HCT116 (cell line): ENCODE measurements at regions not wholly inside any gene's neighbourhood (a gene's known extent, or its start where the extent isn't known, plus 50 kb on each side); places are given as distances from the start of the nearest gene placed in this dataset.

ENCODE experiments used
- ATAC-seq: fragments of 200-7000 bp; cut with Tn5 transposase; 2 replicates; pipeline ENCODE4 v1.9.1; 2020; ENCODE audit warnings: mild to moderate bottlenecking, moderate library complexity
- BruUV-seq: library from RNA; stranded (reverse); fragments of 400-500 nt; replicated peaks from 2 replicates; lab custom pipeline; 2021; lab: Mats Ljungman, UMichigan
- CTCF ChIA-PET: fragments of 300-600 bp; sonication (Branson Sonifier 250); formaldehyde crosslinking; loops from one replicate; lab custom pipeline; 2021; ENCODE audit warnings: antibody characterized with exemption; lab: Charles Lee
- POLR2A ChIA-PET: fragments of 300-600, 350-600 bp; sonication (Branson Sonifier 250); formaldehyde crosslinking; loops from one replicate; lab custom pipeline; 2021; ENCODE audit warnings: antibody characterized with exemption; lab: Charles Lee
- RAD21 ChIA-PET, 2 experiments: fragments of 300-600 bp; sonication (Branson Sonifier 250); formaldehyde crosslinking; loops; one replicate each; lab custom pipeline; 2023; ENCODE audit warnings: low total read pairs in 2 of 2; ENCODE audit not compliant: uncharacterized antibody in 2 of 2, unreplicated experiment in 2 of 2, low non-redundant PET in 1 of 2; lab: Charles Lee
- DNase-seq: peaks from one replicate; pipeline ENCODE4 v3.0.0-alpha.2; 2010; ENCODE audit warnings: low read depth, low spot score
- H2AFZ ChIP-seq: fragments of 200-600 bp; shearing (Covaris generic), sonication (generic); 2 replicates; pipeline ENCODE4 v1.6.1; 2017; ENCODE audit warnings: low read depth, mixed run types, mixed read lengths, antibody characterized with exemption, low read length; ENCODE audit not compliant: poor library complexity, severe bottlenecking
- H3K27ac ChIP-seq: 2 replicates; pipeline ENCODE4 v1.5.1; 2012; ENCODE audit warnings: low read depth, low read length
- H3K27me3 ChIP-seq: fragments of 200-600 bp; sonication (generic); 2 replicates; pipeline ENCODE4 v1.6.1; 2016; ENCODE audit warnings: mixed run types, low read length, mixed read lengths; ENCODE audit not compliant: insufficient read depth
- H3K36me3 ChIP-seq, 2 experiments: fragments of 200-500 bp in 1 of 2; fragments of 200-600 bp in 1 of 2; sonication (Bioruptor generic) in 1 of 2; sonication (generic) in 1 of 2; 2 replicates each; pipeline versions ENCODE4 v1.5.1 to v1.6.1; 2014 to 2016; ENCODE audit warnings: low read length in 2 of 2, inconsistent platforms in 1 of 2, mixed read lengths in 1 of 2, mixed run types in 1 of 2; ENCODE audit not compliant: insufficient read depth in 2 of 2, control insufficient read depth in 1 of 2
- H3K4me1 ChIP-seq, 2 experiments: fragments of 200-600 bp in 1 of 2; sonication (generic) in 1 of 2; 2 replicates each; pipeline versions ENCODE4 v1.5.1 to v1.6.1; 2012 to 2017; ENCODE audit warnings: low read length in 2 of 2, inconsistent platforms in 1 of 2, mild to moderate bottlenecking in 1 of 2, mixed read lengths in 1 of 2, mixed run types in 1 of 2, moderate library complexity in 1 of 2; ENCODE audit not compliant: insufficient read depth in 2 of 2, control insufficient read depth in 1 of 2
- H3K4me2 ChIP-seq: fragments of 200-600 bp; sonication (generic); 2 replicates; pipeline ENCODE4 v1.6.1; 2017; ENCODE audit warnings: mixed run types, low read length, mixed read lengths
- H3K4me3 ChIP-seq, 2 experiments: fragments of 200-600 bp in 1 of 2; sonication (generic) in 1 of 2; replicated peaks in 1 of 2; 2 replicates each; pipeline ENCODE4 v1.5.1; 2011 to 2016; ENCODE audit warnings: low read length in 2 of 2, control low read depth in 1 of 2, low read depth in 1 of 2, mild to moderate bottlenecking in 1 of 2, mixed read lengths in 1 of 2, mixed run types in 1 of 2
- H3K79me2 ChIP-seq: fragments of 200-600 bp; sonication (generic); 2 replicates; pipeline ENCODE4 v1.6.1; 2017; ENCODE audit warnings: mild to moderate bottlenecking, mixed run types, low read length, moderate library complexity, mixed read lengths; ENCODE audit not compliant: insufficient read depth
- H3K9ac ChIP-seq: fragments of 200-600 bp; sonication (generic); 2 replicates; pipeline ENCODE4 v1.6.1; 2016; ENCODE audit warnings: low read length, mixed read lengths
- H3K9me2 ChIP-seq: fragments of 200-600 bp; sonication (generic), shearing (Covaris generic); 2 replicates; pipeline ENCODE4 v1.6.1; 2017; ENCODE audit warnings: mixed run types, mild to moderate bottlenecking, moderate library complexity; ENCODE audit not compliant: insufficient read depth
- H3K9me3 ChIP-seq, 2 experiments: fragments of 200-500 bp in 1 of 2; fragments of 200-600 bp in 1 of 2; sonication (Bioruptor generic) in 1 of 2; sonication (generic) in 1 of 2; 2 replicates each; pipeline ENCODE4 v1.6.1; 2014 to 2017; ENCODE audit warnings: low read length in 2 of 2, mixed read lengths in 2 of 2, inconsistent platforms in 1 of 2, low read depth in 1 of 2, mild to moderate bottlenecking in 1 of 2, mixed run types in 1 of 2, moderate library complexity in 1 of 2; ENCODE audit not compliant: control insufficient read depth in 1 of 2, insufficient read depth in 1 of 2
- H4K20me1 ChIP-seq: fragments of 200-600 bp; sonication (generic), shearing (Covaris generic); 2 replicates; pipeline ENCODE4 v1.6.1; 2017; ENCODE audit warnings: mixed run types, mild to moderate bottlenecking, moderate library complexity; ENCODE audit not compliant: insufficient read depth
- CEBPB ChIP-seq: IDR thresholded peaks from 2 replicates; pipeline ENCODE4 v1.6.1; 2012; ENCODE audit warnings: low read depth
- EGR1 ChIP-seq: IDR thresholded peaks from 2 replicates; pipeline ENCODE4 v1.6.1; 2012; ENCODE audit warnings: low read depth
- ELF1 ChIP-seq: IDR thresholded peaks from 2 replicates; pipeline ENCODE4 v1.6.1; 2012; ENCODE audit warnings: low read depth, borderline replicate concordance
- EZH2 ChIP-seq: fragments of 200-600 bp; sonication (generic); IDR thresholded peaks from 2 replicates; pipeline ENCODE4 v1.6.1; 2017; ENCODE audit warnings: antibody characterized with exemption, mixed run types
- EZH2phosphoT487 ChIP-seq: fragments of 200-600 bp; IDR thresholded peaks from 2 replicates; pipeline ENCODE4 v1.6.1; 2018; ENCODE audit warnings: antibody characterized with exemption, borderline replicate concordance
- FOSL1 ChIP-seq: IDR thresholded peaks from 2 replicates; pipeline ENCODE4 v1.6.1; 2012; ENCODE audit warnings: low read depth
- POLR2A ChIP-seq: IDR thresholded peaks from 2 replicates; pipeline ENCODE4 v1.7.0; 2011; ENCODE audit warnings: borderline replicate concordance; ENCODE audit not compliant: insufficient read depth, insufficient read length; ENCODE audit errors: extremely low read depth
- POLR2AphosphoS5 ChIP-seq: IDR thresholded peaks from 2 replicates; pipeline ENCODE4 v1.6.1; 2011; ENCODE audit warnings: mild to moderate bottlenecking, low read depth, low read length, moderate library complexity
- SIN3A ChIP-seq: IDR thresholded peaks from 2 replicates; pipeline ENCODE4 v1.6.1; 2012; ENCODE audit warnings: low read depth
- SP1 ChIP-seq: IDR thresholded peaks from 2 replicates; pipeline ENCODE4 v1.6.1; 2012; ENCODE audit warnings: low read depth
- SRF ChIP-seq: IDR thresholded peaks from 2 replicates; pipeline ENCODE4 v1.6.1; 2012; ENCODE audit warnings: low read depth
- TCF7L2 ChIP-seq: IDR thresholded peaks from 2 replicates; pipeline ENCODE4 v1.7.0; 2011; ENCODE audit warnings: borderline replicate concordance, inconsistent platforms; ENCODE audit not compliant: insufficient read depth, insufficient read length; ENCODE audit errors: extremely low read depth
- YY1 ChIP-seq: IDR thresholded peaks from 2 replicates; pipeline ENCODE4 v1.6.1; 2011; ENCODE audit warnings: low read length, low read depth, moderate library complexity, mild to moderate bottlenecking; ENCODE audit not compliant: insufficient replicate concordance; ENCODE audit errors: extremely low read depth
- ZFX ChIP-seq: fragments of 450-650 bp; IDR thresholded peaks from 2 replicates; pipeline ENCODE4 v1.6.1; 2017
- ZNF274 ChIP-seq: fragments of 200-500 bp; sonication (Bioruptor generic); IDR thresholded peaks from 2 replicates; pipeline ENCODE4 v1.6.1; 2014; ENCODE audit warnings: mild to moderate bottlenecking, low read depth, low read length, inconsistent platforms
- intact Hi-C: fragments of 100-400 bp; cut with micrococcal nuclease; formaldehyde crosslinking; loops from 2 replicates; pipeline ENCODE4 v1.10.0; 2022
- TF ChIP-seq, protein P1 (sequence below): IDR thresholded peaks from 2 replicates; pipeline ENCODE4 v1.6.1; 2011; ENCODE audit warnings: mild to moderate bottlenecking, low read length, moderate library complexity; ENCODE audit not compliant: insufficient replicate concordance; ENCODE audit errors: extremely low read depth
- TF ChIP-seq, protein P2 (sequence below): IDR thresholded peaks from 2 replicates; pipeline ENCODE4 v1.6.1; 2012; ENCODE audit warnings: low read depth
- TF ChIP-seq, protein P3 (sequence below): IDR thresholded peaks from 2 replicates; pipeline ENCODE4 v1.6.1; 2012
- TF ChIP-seq, protein P4 (sequence below), 3 experiments: fragments of 200-600 bp in 1 of 3; sonication (generic) in 1 of 3; IDR thresholded peaks in 2 of 3; conservative IDR thresholded peaks in 1 of 3; 2 replicates each; pipeline ENCODE4 v1.5.1; 2012 to 2017; ENCODE audit warnings: low read depth in 2 of 3, low read length in 2 of 3, antibody characterized with exemption in 1 of 3, borderline replicate concordance in 1 of 3, control low read depth in 1 of 3, mild to moderate bottlenecking in 1 of 3, mixed read lengths in 1 of 3, mixed run types in 1 of 3, moderate library complexity in 1 of 3; ENCODE audit not compliant: insufficient read depth in 1 of 3

DNA sequence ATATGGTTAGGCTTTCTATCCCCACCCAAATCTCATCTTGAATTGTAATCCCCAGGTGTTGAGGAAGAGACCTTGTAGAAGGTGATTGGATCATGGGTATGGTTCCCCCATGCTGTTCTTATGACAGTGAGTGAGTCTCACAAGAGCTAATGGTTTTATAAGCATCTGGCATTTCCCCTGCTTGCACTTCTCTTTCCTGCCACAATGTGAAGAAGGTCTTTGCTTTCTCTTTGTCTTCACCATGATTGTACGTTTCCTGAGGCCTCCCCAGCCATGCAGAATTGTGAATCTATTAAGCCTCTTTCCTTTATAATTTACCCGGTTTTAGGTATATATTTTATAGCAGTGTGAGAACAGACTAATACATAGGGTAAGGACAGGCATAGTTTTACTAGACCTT, 334.5 kb downstream of the TLR4 start:
- BruUV-seq = no TSS peak
- no peaks in the 10 kb centered on the region for H3K36me3 ChIP-seq
- intact Hi-C loops = no loop called here
- H4K20me1 ChIP-seq = no peaks in the 10 kb centered on the region; the same call in 1 of the 2 replicates
- no peak overlapping the region for H3K27ac ChIP-seq
- H2AFZ ChIP-seq = no peak overlapping the region
- no peak overlapping the region for H3K9ac ChIP-seq
- no peak overlapping the region for H3K4me3 ChIP-seq
- no peaks in the 10 kb centered on the region for H3K79me2 ChIP-seq
- H3K4me1 ChIP-seq = no peaks in the 10 kb centered on the region
- TF ChIP-seq EZH2 (no peak), YY1 (no peak), EGR1 (no peak), TCF7L2 (no peak), ELF1 (no peak), POLR2AphosphoS5 (no peak), SP1 (no peak), FOSL1 (no peak), SRF (no peak), EZH2phosphoT487 (no peak), CEBPB (no peak), SIN3A (no peak), ZNF274 (no peak), POLR2A (no peak), ZFX (no peak)
- TF ChIP-seq, protein P1, sequence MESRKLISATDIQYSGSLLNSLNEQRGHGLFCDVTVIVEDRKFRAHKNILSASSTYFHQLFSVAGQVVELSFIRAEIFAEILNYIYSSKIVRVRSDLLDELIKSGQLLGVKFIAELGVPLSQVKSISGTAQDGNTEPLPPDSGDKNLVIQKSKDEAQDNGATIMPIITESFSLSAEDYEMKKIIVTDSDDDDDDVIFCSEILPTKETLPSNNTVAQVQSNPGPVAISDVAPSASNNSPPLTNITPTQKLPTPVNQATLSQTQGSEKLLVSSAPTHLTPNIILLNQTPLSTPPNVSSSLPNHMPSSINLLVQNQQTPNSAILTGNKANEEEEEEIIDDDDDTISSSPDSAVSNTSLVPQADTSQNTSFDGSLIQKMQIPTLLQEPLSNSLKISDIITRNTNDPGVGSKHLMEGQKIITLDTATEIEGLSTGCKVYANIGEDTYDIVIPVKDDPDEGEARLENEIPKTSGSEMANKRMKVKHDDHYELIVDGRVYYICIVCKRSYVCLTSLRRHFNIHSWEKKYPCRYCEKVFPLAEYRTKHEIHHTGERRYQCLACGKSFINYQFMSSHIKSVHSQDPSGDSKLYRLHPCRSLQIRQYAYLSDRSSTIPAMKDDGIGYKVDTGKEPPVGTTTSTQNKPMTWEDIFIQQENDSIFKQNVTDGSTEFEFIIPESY = no peak
- TF ChIP-seq, protein P2, sequence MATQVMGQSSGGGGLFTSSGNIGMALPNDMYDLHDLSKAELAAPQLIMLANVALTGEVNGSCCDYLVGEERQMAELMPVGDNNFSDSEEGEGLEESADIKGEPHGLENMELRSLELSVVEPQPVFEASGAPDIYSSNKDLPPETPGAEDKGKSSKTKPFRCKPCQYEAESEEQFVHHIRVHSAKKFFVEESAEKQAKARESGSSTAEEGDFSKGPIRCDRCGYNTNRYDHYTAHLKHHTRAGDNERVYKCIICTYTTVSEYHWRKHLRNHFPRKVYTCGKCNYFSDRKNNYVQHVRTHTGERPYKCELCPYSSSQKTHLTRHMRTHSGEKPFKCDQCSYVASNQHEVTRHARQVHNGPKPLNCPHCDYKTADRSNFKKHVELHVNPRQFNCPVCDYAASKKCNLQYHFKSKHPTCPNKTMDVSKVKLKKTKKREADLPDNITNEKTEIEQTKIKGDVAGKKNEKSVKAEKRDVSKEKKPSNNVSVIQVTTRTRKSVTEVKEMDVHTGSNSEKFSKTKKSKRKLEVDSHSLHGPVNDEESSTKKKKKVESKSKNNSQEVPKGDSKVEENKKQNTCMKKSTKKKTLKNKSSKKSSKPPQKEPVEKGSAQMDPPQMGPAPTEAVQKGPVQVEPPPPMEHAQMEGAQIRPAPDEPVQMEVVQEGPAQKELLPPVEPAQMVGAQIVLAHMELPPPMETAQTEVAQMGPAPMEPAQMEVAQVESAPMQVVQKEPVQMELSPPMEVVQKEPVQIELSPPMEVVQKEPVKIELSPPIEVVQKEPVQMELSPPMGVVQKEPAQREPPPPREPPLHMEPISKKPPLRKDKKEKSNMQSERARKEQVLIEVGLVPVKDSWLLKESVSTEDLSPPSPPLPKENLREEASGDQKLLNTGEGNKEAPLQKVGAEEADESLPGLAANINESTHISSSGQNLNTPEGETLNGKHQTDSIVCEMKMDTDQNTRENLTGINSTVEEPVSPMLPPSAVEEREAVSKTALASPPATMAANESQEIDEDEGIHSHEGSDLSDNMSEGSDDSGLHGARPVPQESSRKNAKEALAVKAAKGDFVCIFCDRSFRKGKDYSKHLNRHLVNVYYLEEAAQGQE = no peak
- TF ChIP-seq, protein P3, sequence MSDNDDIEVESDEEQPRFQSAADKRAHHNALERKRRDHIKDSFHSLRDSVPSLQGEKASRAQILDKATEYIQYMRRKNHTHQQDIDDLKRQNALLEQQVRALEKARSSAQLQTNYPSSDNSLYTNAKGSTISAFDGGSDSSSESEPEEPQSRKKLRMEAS = no peak
- TF ChIP-seq, protein P4, sequence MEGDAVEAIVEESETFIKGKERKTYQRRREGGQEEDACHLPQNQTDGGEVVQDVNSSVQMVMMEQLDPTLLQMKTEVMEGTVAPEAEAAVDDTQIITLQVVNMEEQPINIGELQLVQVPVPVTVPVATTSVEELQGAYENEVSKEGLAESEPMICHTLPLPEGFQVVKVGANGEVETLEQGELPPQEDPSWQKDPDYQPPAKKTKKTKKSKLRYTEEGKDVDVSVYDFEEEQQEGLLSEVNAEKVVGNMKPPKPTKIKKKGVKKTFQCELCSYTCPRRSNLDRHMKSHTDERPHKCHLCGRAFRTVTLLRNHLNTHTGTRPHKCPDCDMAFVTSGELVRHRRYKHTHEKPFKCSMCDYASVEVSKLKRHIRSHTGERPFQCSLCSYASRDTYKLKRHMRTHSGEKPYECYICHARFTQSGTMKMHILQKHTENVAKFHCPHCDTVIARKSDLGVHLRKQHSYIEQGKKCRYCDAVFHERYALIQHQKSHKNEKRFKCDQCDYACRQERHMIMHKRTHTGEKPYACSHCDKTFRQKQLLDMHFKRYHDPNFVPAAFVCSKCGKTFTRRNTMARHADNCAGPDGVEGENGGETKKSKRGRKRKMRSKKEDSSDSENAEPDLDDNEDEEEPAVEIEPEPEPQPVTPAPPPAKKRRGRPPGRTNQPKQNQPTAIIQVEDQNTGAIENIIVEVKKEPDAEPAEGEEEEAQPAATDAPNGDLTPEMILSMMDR (IDR thresholded peaks at IDR 0.05 in 2 of 3, conservative IDR thresholded peaks at IDR 0.05 in 1 of 3; ENCODE audit: borderline replicate concordance in 1 of 3, insufficient read depth in 1 of 3, low read depth in 2 of 3, low read length in 2 of 3) = no peak
- TF ChIP-seq, all 23 proteins: peak for 0
- H3K27me3 ChIP-seq = no peaks in the 10 kb centered on the region
- ChIA-PET RAD21 (no interaction called here), POLR2A (no interaction called here), CTCF (no interaction called here)
- ATAC-seq (no peak), DNase-seq (no peak)
- no peaks in the 10 kb centered on the region for H3K9me2 ChIP-seq
- H3K9me3 ChIP-seq = peaks cover 3 to 21% of the 10 kb centered on the region in 2 experiments; a peak in 2 of 4 replicates
- no peak overlapping the region for H3K4me2 ChIP-seq
